ENCODE measurements at regions not wholly inside any gene's neighbourhood (a gene's known extent, or its start where the extent isn't known, plus 50 kb on each side); places are given as distances from the start of the nearest gene placed in this dataset.

DNA sequence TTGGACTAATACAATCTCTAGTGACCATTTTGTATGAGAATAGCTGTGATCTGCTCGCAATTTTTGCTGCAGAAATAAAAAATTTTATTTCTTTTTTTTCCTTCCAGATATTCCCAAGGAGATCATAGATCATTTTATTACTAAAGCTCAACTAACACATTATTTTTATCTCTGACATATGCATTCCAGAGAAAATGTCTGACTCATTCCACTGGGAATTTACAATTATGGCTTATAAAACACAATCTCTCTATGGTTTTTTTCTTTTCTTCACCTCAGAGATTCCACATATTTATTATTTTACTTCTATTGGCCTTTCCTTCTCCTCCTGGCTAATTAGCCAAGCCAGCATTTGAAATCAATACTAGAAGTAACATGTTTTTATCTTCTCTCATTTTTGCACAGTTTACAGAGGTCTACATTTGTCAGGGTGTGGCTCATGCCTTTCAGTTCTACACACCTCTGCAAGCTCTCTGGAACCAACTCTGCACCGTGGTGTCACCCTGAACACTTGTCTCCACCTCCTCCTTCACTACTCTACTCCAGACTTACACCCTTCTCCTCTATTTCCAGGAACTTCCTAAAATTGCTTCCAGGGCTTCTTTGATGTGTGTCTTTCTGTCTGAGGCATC lies 59.8 kb upstream of the GPM6A start:
- DNase-seq (ENCODE audit: low read depth): peak; percentile 30

DNA sequence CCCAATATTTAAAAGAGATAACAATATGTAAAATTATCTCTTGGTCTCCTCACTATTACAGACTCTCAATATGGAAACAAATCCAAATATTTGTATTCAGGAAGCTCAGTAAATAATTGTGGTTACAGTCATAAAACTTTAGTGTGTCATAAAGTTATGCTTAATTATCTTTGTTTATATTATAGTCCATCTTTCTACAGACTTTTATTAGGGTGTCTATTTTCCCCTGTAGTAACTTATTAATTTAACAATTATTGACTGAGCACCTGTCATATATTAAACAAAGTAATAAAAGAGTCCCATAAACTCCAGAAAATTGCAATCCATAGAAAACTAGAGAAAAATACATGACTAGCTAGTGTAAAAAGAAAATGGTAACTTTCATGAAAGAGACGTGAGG lies 61.6 kb upstream of the GPM6A start:
- DNase-seq (ENCODE audit: low read depth): no peak

DNA sequence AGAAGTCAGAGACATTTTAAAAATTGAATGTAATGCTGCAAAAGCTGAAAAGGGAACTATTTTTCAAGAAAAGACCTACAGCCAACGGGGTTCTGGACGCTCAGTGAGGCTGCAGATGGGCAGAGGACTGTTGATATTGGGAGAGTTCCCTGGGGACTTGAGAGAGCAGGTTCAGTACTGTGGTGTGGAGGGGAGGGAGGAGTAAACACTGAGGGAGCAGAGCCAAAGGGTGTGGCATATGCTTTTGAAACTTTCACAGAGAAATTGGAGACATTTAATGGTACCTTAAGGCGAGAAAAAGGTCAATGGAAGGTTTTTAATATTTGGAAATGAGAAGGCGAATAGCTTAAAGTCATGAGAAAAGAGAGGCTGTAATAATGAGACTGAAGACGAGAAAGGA lies 62.2 kb upstream of the GPM6A start:
- DNase-seq (ENCODE audit: low read depth): no peak

DNA sequence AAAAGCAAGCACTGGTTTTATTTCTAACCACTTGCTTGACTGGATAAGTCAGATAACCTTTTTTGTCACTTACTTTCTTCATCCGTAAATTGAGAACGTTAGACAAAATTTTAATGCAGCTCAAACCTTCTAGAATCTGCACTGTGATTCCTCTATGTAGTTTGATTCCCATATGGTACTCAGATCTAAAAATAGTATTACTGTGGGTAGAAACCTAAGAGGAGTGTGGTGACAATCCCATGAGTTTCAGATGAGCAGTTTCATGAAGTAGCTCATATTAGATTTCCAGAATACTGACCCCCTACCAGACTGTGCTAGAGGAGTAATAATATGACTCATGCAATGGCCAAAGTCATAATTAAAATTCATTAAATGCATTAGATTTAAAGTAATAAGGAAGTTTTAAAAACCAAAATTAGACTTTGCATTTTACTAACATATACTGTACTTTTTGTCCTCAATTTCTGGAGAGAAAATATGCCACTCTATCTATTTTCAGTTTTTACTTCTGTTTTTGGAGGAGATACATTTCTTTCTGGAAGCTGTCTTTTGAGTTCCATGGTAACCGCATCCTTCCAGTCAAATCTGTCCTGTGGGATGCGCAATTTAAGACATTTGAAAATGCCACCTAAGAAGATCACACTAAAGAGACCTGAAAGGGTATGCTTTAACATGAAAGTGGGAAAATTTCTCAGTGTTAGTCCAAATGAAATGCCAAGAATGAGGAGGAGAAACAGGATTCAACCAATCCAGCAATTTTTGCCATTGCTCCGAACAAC lies 64.1 kb upstream of the GPM6A start:
- peak; percentile 10 for DNase-seq (ENCODE audit: low read depth)

DNA sequence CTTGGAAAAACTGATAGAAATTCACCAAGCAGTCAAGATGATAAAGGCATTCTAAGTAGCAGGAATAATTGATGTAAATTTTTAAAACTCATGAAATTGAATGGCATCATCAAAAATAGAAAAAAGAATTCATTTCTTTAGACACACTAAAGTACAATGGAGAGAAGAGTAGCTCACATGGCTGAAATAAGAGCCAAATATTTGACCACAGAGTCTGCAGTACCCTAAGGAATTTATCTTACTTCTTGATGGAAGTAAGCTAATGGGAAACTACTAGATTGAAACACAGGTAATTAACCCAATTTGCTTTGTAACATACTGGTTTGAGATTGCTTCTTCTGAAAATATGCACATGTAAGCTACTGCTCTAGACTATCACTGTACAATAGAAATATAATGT lies 70.8 kb upstream of the GPM6A start:
- peak; percentile 24 for DNase-seq (ENCODE audit: low read depth)

DNA sequence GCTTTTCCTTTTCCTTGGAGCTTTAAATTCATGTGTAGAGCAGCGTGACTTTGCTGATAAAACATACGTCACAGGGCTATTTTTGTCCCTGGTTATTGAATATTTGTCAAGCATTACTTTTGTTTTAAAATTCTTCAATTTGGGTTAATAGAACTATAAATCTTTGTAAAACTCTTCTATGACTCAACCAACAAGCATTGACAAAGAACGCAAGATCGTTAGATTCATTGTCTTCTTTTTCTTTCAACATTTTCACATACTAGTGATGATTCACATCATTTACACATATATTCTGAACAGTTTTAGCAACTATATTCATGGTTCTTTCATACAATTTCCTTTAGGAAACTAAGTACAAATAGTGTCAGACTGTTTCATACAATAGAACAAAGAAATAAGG lies 72.0 kb upstream of the GPM6A start:
- peak; percentile 57 for DNase-seq (ENCODE audit: low read depth)

DNA sequence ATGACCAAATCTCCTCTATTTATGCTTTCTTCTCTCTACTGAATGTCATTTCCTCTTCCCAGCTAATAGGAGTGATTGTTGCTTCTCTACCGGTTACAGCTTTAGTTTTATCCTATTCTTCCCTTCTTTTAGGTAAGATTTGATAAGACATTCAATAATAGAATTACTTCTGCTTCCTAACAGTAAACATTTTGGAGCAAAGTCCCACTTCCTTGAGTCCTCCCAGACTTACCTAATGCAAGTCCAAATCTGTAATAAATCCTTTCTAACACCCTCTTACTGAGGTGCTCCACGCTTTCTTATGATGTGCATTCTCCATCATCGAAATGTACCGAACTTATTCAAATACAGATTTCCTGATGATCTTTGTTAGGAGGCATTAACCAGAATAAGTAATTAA lies 79.2 kb upstream of the GPM6A start:
- DNase-seq (ENCODE audit: low read depth): no peak

DNA sequence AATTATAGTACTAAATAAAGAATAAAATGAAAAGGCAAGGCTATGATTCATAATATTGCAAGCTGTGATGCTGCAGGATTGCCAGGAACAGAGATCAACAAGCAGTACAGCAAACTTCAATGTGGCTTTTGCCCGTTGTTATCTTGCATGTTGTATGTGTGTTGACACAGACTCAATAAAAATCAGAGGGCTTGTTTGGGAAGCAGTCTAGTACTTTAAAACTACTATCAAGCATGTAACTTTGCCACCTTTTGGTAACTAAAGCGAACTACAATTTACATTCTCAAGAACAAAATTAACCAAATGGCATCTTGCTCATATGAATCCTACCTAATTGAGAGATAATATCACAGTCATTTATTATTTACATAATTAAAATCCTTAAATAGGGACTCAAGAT lies 79.8 kb upstream of the GPM6A start:
- peak; percentile 43 for DNase-seq (ENCODE audit: low read depth)

DNA sequence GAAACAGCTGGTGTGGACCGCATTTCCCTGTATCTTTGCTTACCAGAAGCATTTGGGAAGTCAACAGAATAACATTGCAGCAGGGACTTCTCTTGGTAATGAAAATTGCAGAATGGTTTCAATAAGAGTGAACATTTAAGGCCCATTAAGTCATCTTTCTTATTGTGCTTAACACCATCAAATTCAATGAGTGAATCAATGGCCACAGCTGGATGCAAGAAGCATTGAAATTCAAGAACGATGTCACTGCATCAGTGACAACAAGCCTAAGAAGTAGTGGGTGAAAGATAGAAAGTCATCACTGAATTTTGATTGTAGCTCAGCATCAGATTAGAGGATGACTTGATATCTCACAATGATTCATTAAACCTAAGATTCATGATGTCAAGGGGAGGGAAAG lies 93.9 kb upstream of the GPM6A start:
- no peak for DNase-seq (ENCODE audit: low read depth)

DNA sequence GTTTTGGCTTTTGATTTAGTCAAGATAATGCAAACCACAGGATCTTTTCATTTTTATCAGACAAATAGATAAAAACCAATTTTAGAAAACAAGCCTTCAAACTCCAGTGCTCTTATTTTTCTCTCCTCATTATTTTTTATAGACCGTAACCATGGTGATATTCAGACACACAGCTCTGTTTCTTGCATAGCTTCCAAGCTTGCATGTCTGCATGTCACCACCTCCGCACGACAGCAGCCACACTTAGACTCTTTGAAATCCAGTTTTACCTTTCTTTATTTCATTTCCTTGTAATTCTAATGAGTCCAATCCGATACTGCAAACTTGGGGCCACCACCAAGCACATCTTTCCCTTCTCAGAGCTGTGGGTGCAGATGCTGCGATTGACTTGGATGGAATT lies 94.3 kb upstream of the GPM6A start:
- peak; percentile 10 for DNase-seq (ENCODE audit: low read depth)

DNA sequence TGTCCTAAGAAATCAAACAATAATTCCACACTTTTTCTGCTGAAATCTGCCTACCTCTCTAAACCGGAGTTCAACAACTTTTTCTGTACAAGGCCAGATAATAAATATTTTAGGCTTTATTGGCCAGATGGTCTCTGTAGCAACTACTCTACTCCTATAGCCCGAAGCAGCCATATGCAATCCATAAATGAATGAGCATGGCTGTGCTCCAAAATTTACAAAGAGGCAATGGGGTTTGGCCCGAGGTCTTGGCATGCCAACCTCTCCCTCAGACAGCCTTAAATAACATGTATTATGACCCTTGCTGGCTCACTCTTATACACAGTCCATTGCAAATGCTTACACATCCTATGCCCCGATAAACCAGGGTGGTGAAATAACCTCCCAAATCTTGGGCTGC lies 98.6 kb upstream of the GPM6A start:
- no peak for DNase-seq (ENCODE audit: low read depth)

DNA sequence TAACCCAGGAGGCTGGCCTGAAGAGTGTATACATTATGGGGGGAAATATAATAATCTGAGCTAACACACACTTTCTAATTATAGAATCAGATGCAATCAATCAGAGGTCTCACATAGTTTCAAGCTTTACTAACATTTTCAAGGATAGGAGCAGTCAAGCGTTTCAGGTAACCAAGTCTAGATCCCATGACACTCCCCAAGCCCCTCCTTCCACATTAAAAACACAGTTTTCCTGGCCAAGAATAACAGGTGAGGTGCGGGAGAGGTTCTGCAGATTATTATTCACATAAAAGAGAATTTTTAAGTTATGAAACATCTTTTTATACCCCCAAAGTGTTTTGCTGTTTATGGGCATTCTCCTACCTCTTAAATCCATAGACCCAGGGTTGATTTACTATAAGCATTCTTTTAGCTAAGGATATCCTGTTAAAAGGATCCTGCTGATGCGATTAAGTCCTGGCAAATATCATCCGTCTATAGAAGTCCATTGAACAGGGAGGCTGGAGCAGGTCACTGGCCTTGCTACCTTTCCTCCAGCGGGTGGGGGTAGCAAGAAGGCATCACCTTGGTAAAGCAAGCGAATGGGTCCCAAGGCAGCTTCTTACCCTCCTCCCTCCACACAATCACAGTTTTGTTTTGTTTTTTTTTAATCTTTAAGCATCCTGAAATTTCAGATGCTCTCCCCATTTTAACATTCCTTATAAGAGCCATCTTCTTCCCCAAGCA lies 104.7 kb upstream of the GPM6A start:
- no peak for DNase-seq (ENCODE audit: low read depth)

DNA sequence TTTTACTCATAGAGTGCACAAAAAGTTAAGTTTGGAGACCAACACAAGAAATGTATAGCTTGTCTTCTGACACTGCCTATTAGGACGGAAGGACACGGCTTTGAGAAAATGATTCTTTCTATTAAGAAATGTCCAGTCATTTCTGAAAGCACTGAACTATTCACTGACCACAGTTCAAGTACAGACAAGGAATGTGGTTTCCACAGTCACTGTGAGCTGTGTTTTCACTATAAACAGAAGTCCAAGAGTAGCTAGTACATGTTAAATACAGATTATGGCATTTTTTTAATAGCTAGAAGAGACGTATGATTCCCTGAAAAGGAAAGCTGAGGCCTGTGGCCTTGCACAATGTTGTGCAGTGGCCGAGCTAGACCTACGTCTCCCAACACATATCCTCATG lies 115.1 kb upstream of the GPM6A start:
- peak; percentile 25 for DNase-seq (ENCODE audit: low read depth)

DNA sequence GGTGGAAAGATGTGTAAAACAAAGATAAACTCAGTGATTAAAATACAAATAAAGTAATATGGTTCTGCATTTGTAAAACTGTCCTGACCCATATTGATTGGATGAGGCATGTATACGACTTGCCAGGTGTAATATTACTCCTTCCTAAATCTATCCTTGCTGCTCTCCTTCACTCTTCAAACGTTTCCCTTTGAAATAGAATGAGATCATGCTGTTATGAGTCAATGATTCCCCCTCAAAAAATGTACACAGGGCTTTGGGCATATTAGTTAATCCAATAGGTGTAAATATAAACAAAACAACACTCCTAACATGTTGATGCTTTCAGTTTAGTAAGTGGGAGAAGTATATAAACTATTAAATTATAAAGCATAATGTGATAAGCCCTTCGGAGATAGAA lies 117.4 kb upstream of the GPM6A start:
- DNase-seq (ENCODE audit: low read depth): no peak

DNA sequence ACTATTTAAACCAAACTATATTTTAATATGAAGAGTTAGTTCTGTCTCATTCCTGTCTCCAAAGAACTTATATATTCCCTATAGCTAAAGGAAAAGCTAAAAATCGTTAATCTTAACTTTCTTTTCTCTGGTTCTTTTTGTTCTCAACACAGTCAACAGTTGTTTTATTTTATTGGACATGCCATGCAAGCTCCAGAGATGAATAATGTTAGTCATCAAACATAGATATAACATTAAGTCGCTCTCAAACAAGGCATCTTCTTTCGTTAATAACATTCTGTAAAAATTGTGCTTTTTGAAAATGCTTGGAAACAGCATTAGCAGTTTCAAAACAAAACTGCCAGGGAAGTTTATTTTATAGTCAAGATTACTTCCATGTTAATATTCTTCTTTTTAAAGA lies 117.9 kb upstream of the GPM6A start:
- no peak for DNase-seq (ENCODE audit: low read depth)

DNA sequence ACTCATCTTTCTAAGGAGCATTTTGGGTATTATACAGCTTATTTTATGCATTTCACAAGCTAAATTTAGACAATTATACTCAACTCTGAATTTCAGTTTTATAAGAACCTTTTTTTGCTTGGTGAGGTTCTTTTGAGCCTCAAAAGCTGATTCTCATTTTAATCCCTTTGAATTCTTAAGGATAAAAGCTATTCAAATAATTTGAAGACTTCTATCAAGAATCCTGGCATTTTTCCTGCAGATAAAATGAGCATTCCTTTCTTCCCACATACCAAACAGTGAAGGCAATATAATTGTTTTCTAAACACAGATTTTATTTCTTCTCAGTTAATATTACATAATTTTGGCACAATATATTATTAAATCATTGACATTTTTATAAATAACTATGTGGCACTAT lies 118.4 kb upstream of the GPM6A start:
- DNase-seq (ENCODE audit: low read depth): no peak

DNA sequence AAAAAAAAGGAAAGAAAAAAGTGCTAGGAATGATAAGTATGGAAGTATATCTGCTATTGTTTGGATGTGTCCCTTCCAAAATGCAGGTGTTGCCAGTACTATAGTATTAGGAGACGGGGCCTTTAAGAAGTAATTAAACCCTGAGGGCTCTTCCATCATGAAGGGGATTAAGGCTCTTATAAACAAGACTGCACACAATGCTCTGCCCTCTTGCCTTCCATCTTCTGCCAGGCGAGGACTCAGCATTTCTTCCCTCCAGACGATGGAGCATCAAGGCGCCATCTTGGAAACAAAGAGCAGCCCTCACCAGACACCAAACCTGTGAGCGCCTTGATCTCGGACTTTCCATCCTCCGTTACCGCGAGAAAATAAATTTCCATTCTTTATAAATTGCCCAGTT lies 120.1 kb upstream of the GPM6A start:
- no peak for DNase-seq (ENCODE audit: low read depth)

DNA sequence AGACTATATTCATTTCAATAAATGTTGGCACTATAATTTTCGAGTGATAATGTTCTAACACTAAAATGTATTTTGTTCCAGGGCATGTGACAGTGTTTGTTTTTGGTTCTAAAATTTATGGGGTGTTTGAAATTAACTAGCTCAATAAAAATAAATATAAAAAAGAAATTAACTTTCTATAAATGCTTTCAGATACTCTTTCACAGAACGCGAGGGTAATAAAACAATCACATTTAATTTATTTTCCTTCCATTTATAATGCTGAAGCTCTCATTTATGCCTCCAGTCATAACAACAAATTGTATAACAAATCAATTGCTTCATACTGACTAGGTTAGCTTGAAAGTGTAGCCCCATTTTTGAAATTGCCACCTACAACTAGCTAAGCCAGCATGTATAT lies 122.4 kb upstream of the GPM6A start:
- DNase-seq (ENCODE audit: low read depth): no peak

DNA sequence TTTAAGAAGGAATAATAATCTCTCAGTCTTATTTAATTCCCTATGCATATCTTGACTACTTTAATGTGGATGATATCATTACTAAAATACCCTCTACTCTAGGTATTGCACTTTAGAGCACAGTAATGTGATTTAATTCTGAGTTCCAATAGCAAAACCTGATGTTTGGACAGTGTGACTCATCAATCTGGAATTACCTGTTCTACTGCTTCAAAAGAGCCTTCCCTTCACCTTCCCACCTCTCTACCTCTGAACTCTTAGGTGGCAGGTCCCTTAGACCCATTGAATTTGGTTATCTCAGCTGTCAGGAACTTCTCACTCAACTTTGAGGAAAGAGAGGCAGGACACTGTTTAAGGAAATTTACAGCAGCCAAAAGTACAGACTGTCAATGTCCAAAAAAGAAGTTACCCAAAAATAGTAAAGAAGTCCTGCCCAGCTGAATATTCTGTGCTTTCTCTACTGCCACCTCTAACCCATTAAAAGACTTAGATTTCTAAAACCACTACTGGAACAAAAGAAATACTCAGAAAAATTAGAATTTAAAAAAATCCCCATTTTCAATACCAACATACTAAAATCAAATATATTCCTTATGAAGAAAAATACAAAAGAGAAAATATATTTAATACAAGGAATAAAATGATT lies 123.1 kb upstream of the GPM6A start:
- DNase-seq (ENCODE audit: low read depth): peak; percentile 18

DNA sequence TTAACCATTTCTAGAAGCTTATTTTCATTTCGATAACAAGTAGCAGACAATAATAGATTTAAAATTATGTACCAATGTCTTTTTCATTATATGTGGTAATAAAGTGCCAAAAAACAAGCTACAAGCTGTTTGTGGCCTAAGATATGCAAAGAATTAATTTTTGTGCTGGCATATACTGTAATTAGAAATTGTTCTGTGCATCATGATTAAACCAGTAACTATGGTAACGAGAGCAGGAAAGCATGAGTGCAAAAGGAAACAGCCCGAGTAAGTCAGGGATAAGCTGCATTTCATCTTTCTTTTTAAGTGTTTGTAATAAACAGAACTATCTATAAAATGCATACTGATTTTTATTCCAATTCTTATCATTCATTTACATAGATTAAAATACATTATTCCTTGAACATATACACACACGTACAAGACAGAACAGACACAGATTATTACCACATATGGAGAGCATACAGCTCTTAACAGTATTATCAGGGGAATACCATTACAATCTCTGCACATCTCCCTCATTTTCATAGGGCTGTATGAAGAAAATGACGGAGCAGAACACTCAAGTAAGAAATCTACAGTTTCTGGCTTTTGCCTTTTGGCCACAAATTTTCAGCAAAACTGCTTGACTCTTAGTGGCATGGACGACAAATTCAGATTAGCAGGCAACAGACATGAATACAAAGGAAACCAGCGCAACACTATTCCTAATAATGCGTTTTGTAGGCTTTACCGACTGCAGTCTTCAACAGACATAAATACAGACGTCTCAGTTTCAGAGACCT lies 121.3 kb upstream of the WDR17 start:
- DNase-seq (ENCODE audit: low read depth): no peak

DNA sequence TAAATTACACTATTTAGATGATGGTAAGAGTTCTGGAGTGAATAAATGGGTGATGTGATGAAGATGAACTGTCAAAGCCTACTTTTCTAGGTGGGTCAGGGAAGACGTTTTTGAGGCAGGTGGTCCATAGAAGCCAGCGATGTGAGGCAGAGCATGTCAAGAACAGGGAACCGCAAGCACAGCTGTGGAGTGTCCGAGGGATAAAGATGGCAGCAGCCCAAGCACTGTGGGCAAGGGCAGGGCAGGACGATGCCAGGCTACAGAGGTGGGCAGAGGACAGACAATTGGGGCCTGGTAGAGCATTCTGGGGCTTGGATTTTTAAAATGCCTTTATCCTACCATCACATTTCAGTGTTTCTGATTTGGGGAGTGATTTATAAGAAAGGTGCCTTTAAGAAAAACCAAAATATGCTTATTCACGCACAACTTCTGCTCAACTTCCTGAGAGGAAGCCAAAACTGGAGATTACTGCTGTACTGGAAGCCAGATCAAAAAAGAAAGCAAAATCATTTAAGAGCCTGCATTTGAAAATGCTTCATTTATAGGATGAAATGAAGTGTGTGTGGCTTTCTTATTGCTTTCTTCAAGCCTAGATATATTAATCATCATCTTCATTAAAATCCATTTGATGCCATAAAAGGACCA lies 119.0 kb upstream of the WDR17 start:
- DNase-seq (ENCODE audit: low read depth): no peak
